Neuronal stem cell (in vitro differentiated cells): ENCODE measurements at regions not wholly inside any gene's neighbourhood (a gene's known extent, or its start where the extent isn't known, plus 50 kb on each side); places are given as distances from the start of the nearest gene placed in this dataset.

Source experiments
- DNase-seq: peaks from one replicate; pipeline ENCODE4 v3.0.0-alpha.2; 2013; ENCODE audit warnings: low spot score
- H2AFZ ChIP-seq: one replicate; pipeline ENCODE4 v1.6.1; 2013; ENCODE audit warnings: mild to moderate bottlenecking, low read length, inconsistent platforms
- H2AK5ac ChIP-seq: 2 replicates; pipeline ENCODE4 v1.6.1; 2013; ENCODE audit warnings: low read depth, mild to moderate bottlenecking, inconsistent platforms, low read length, moderate library complexity, mixed read lengths
- H2BK120ac ChIP-seq: 2 replicates; pipeline ENCODE4 v1.6.1; 2013; ENCODE audit warnings: low read depth, mild to moderate bottlenecking, inconsistent platforms, low read length, moderate library complexity, mixed read lengths
- H2BK12ac ChIP-seq: one replicate; pipeline ENCODE4 v1.6.1; 2013; ENCODE audit warnings: low read length, inconsistent platforms
- H2BK15ac ChIP-seq: 2 replicates; pipeline ENCODE4 v1.6.1; 2013; ENCODE audit warnings: mild to moderate bottlenecking, low read length, inconsistent platforms, mixed read lengths
- H2BK5ac ChIP-seq: one replicate; pipeline ENCODE4 v1.6.1; 2013; ENCODE audit warnings: inconsistent platforms, mild to moderate bottlenecking, low read length, moderate library complexity
- H3K14ac ChIP-seq: one replicate; pipeline ENCODE4 v1.6.1; 2013; ENCODE audit warnings: low read length, inconsistent platforms
- H3K18ac ChIP-seq: 2 replicates; pipeline ENCODE4 v1.6.1; 2013; ENCODE audit warnings: low read length, inconsistent platforms
- H3K23ac ChIP-seq: 2 replicates; pipeline ENCODE4 v1.6.1; 2013; ENCODE audit warnings: low read depth, mild to moderate bottlenecking, mixed read lengths, low read length, inconsistent platforms; ENCODE audit not compliant: poor library complexity
- H3K27ac ChIP-seq: replicated peaks from 3 replicates; pipeline ENCODE4 v1.5.1; 2013; ENCODE audit warnings: low read length, inconsistent platforms
- H3K27me3 ChIP-seq, 3 experiments: 2 replicates each; pipeline ENCODE4 v1.6.1; 2013; ENCODE audit warnings: low read length in 3 of 3, mild to moderate bottlenecking in 2 of 3, inconsistent platforms in 1 of 3, low read depth in 1 of 3, mixed read lengths in 1 of 3, moderate library complexity in 1 of 3; ENCODE audit not compliant: control insufficient read depth in 3 of 3, insufficient read depth in 3 of 3
- H3K36me3 ChIP-seq, 2 donors: replicated peaks in 1 of 2; 2 replicates each; pipeline ENCODE4 v1.6.1; 2013; ENCODE audit warnings: low read length in 2 of 2; ENCODE audit not compliant: control insufficient read depth in 2 of 2, insufficient read depth in 2 of 2
- H3K4ac ChIP-seq: 2 replicates; pipeline ENCODE4 v1.6.1; 2013; ENCODE audit warnings: inconsistent platforms, mild to moderate bottlenecking, low read length, moderate library complexity
- H3K4me1 ChIP-seq, 2 donors: 1 replicate in 1 of 2; 2 replicates in 1 of 2; pipeline ENCODE4 v1.6.1; 2013; ENCODE audit warnings: low read length in 2 of 2, low read depth in 1 of 2; ENCODE audit not compliant: control insufficient read depth in 2 of 2, insufficient read depth in 1 of 2
- H3K4me2 ChIP-seq: one replicate; pipeline ENCODE4 v1.6.1; 2013; ENCODE audit warnings: mild to moderate bottlenecking, low read length, inconsistent platforms; ENCODE audit not compliant: insufficient read depth, poor library complexity, severe bottlenecking
- H3K4me3 ChIP-seq, 2 donors: 2 replicates each; pipeline ENCODE4 v1.5.1; 2013; ENCODE audit warnings: low read length in 2 of 2, mild to moderate bottlenecking in 2 of 2, inconsistent platforms in 1 of 2, moderate library complexity in 1 of 2
- H3K79me1 ChIP-seq: one replicate; pipeline ENCODE4 v1.6.1; 2013; ENCODE audit warnings: low read depth, mild to moderate bottlenecking, inconsistent platforms, low read length, moderate library complexity
- H3K9ac ChIP-seq: one replicate; pipeline ENCODE4 v1.6.1; 2013; ENCODE audit warnings: mild to moderate bottlenecking, low read depth, low read length, inconsistent platforms; ENCODE audit not compliant: poor library complexity
- H3K9me3 ChIP-seq, 2 donors: replicated peaks in 1 of 2; 2 replicates each; pipeline versions ENCODE3 to v1.6.1; 2013; ENCODE audit warnings: low read length in 2 of 2, mild to moderate bottlenecking in 2 of 2, inconsistent platforms in 1 of 2, low read depth in 1 of 2, mixed read lengths in 1 of 2, moderate library complexity in 1 of 2; ENCODE audit not compliant: control insufficient read depth in 2 of 2, insufficient read depth in 1 of 2
- H4K8ac ChIP-seq: one replicate; pipeline ENCODE4 v1.6.1; 2013; ENCODE audit warnings: low read depth, mild to moderate bottlenecking, inconsistent platforms, low read length, moderate library complexity
- H4K91ac ChIP-seq: one replicate; pipeline ENCODE4 v1.6.1; 2013; ENCODE audit warnings: low read length, low read depth, mild to moderate bottlenecking, inconsistent platforms; ENCODE audit not compliant: poor library complexity
- WGBS, 2 donors: extraction: QIAGEN DNeasy Blood & Tissue Kit; methylation state at CpG; one replicate each; pipeline ENCODE4 v1.1.7; 2013; ENCODE audit warnings: missing lambda C conversion rate in 2 of 2, mixed read lengths in 1 of 2; ENCODE audit not compliant: insufficient read length in 2 of 2, insufficient replicate concordance in 1 of 2; ENCODE audit errors: extremely low coverage in 2 of 2; 5-methylcytosine and 5-hydroxymethylcytosine counted together

GRCh38 chr3:74538669-74539068 lies 75.8 kb downstream of the CNTN3 start:
- no peak overlapping the region for H3K23ac ChIP-seq
- no peak overlapping the region for H3K4ac ChIP-seq
- no peak overlapping the region for H2BK120ac ChIP-seq
- no peak overlapping the region for H2BK5ac ChIP-seq
- no peak overlapping the region for H3K4me2 ChIP-seq
- H3K79me1 ChIP-seq, result no peaks in the 10 kb centered on the region
- H3K18ac ChIP-seq, result no peak overlapping the region
- H2AK5ac ChIP-seq, result no peak overlapping the region
- no peaks in the 10 kb centered on the region for H3K27me3 ChIP-seq
- H2BK15ac ChIP-seq, result no peak overlapping the region
- no peak for DNase-seq
- no peak overlapping the region for H3K27ac ChIP-seq
- no peaks in the 10 kb centered on the region for H3K4me1 ChIP-seq
- H3K9me3 ChIP-seq, result no peaks in the 10 kb centered on the region
- no peak overlapping the region for H4K91ac ChIP-seq
- no peak overlapping the region for H3K4me3 ChIP-seq
- no peak overlapping the region for H2BK12ac ChIP-seq
- H4K8ac ChIP-seq, result no peak overlapping the region
- no CpG with 5 or more reads among the region's 1 CpG for WGBS, 2 donors
- H2AFZ ChIP-seq, result no peak overlapping the region
- H3K9ac ChIP-seq, result no peak overlapping the region
- no peaks in the 10 kb centered on the region for H3K36me3 ChIP-seq
- H3K14ac ChIP-seq, result no peak overlapping the region

- DNase-seq, result no peak
- no peak overlapping the region for H3K23ac ChIP-seq
- H3K4ac ChIP-seq, result no peak overlapping the region
- no peak overlapping the region for H3K4me3 ChIP-seq
- no peak overlapping the region for H2BK5ac ChIP-seq
- no peak overlapping the region for H3K4me2 ChIP-seq
- H2AK5ac ChIP-seq, result no peak overlapping the region
- H3K36me3 ChIP-seq, result no peaks in the 10 kb centered on the region
- no peak overlapping the region for H3K18ac ChIP-seq
- no peak overlapping the region for H4K91ac ChIP-seq
- H3K27ac ChIP-seq, result no peak overlapping the region
- no peaks in the 10 kb centered on the region for H3K4me1 ChIP-seq
- no peak overlapping the region for H2BK15ac ChIP-seq
- no peak overlapping the region for H4K8ac ChIP-seq
- H2AFZ ChIP-seq, result no peak overlapping the region
- H3K79me1 ChIP-seq, result no peaks in the 10 kb centered on the region
- H3K14ac ChIP-seq, result no peak overlapping the region
- no peak overlapping the region for H2BK120ac ChIP-seq
- H3K9ac ChIP-seq, result no peak overlapping the region
- H2BK12ac ChIP-seq, result no peak overlapping the region
- no CpG with 5 or more reads among the region's 2 CpGs for WGBS, 2 donors
- no peaks in the 10 kb centered on the region for H3K9me3 ChIP-seq
- no peaks in the 10 kb centered on the region for H3K27me3 ChIP-seq
Measured at GRCh38 chr3:74537857-74538256, 76.6 kb downstream of the CNTN3 start.

- no peaks in the 10 kb centered on the region for H3K36me3 ChIP-seq
- H3K4ac ChIP-seq, result no peak overlapping the region
- no peak overlapping the region for H2AK5ac ChIP-seq
- no peak overlapping the region for H2BK12ac ChIP-seq
- no peak overlapping the region for H3K14ac ChIP-seq
- H3K79me1 ChIP-seq, result no peaks in the 10 kb centered on the region
- WGBS, 2 donors, result no CpG with 5 or more reads among the region's 4 CpGs
- no peaks in the 10 kb centered on the region for H3K4me1 ChIP-seq
- H2BK120ac ChIP-seq, result no peak overlapping the region
- H4K8ac ChIP-seq, result no peak overlapping the region
- no peak overlapping the region for H2BK15ac ChIP-seq
- H2AFZ ChIP-seq, result no peak overlapping the region
- H3K4me3 ChIP-seq, result no peak overlapping the region
- H3K27ac ChIP-seq, result no peak overlapping the region
- H3K4me2 ChIP-seq, result no peak overlapping the region
- no peak overlapping the region for H3K18ac ChIP-seq
- H3K27me3 ChIP-seq, result no peaks in the 10 kb centered on the region
- H3K23ac ChIP-seq, result no peak overlapping the region
- H2BK5ac ChIP-seq, result no peak overlapping the region
- no peak overlapping the region for H4K91ac ChIP-seq
- no peaks in the 10 kb centered on the region for H3K9me3 ChIP-seq
- no peak for DNase-seq
- no peak overlapping the region for H3K9ac ChIP-seq
Measured at GRCh38 chr3:74537164-74537563, 77.3 kb downstream of the CNTN3 start.

GRCh38 chr3:74535281-74535680 lies 79.2 kb downstream of the CNTN3 start:
- no peaks in the 10 kb centered on the region for H3K79me1 ChIP-seq
- H3K18ac ChIP-seq, result no peak overlapping the region
- H2BK12ac ChIP-seq, result no peak overlapping the region
- no peak for DNase-seq
- no peak overlapping the region for H2BK5ac ChIP-seq
- no peak overlapping the region for H3K4ac ChIP-seq
- H2AFZ ChIP-seq, result no peak overlapping the region
- H3K14ac ChIP-seq, result no peak overlapping the region
- H3K4me2 ChIP-seq, result no peak overlapping the region
- H3K4me1 ChIP-seq, result no peaks in the 10 kb centered on the region
- no peak overlapping the region for H3K23ac ChIP-seq
- WGBS, 2 donors, result no CpG with 5 or more reads among the region's 3 CpGs
- H2BK15ac ChIP-seq, result no peak overlapping the region
- no peak overlapping the region for H4K8ac ChIP-seq
- no peak overlapping the region for H2BK120ac ChIP-seq
- H3K9me3 ChIP-seq, result no peaks in the 10 kb centered on the region
- H3K27me3 ChIP-seq, result no peaks in the 10 kb centered on the region
- no peak overlapping the region for H3K9ac ChIP-seq
- no peaks in the 10 kb centered on the region for H3K36me3 ChIP-seq
- no peak overlapping the region for H4K91ac ChIP-seq
- peak overlapping the region in 1 of 2 donors; percentile 63 for H3K4me3 ChIP-seq
- no peak overlapping the region for H2AK5ac ChIP-seq
- no peak overlapping the region for H3K27ac ChIP-seq
